G401.6 (cell line): ENCODE measurements at regions not wholly inside any gene's neighbourhood (a gene's known extent, or its start where the extent isn't known, plus 50 kb on each side); places are given as distances from the start of the nearest gene placed in this dataset.

ENCODE experiments used
- FAIRE-seq: peaks from 2 replicates; lab custom pipeline; 2012; peaks lifted over from hg19 to GRCh38; lab: Jason Lieb, UNC

GRCh38 chr6:92043777-92044176 lies 1375.6 kb downstream of the EPHA7 start:
- FAIRE-seq, result no peak

DNA sequence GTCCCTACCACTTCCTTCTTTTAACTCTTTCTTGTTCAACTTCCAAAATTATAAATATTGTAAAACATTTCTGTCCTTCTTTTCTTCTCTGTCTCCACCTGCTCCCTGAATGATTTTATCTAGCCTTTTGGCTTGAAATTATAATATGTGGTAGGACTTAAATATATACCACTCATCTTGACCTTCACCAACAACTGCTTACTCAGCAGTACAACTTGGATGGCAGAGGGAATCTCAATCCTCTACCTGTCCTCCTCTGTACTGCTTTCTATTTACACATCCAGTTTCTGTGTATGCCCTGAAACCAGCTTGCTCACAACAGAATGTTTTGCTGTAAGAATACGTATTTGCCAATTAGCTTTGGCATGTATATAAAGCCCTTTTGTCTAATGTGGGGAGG lies 1392.5 kb downstream of the EPHA7 start:
- FAIRE-seq, result no peak

DNA sequence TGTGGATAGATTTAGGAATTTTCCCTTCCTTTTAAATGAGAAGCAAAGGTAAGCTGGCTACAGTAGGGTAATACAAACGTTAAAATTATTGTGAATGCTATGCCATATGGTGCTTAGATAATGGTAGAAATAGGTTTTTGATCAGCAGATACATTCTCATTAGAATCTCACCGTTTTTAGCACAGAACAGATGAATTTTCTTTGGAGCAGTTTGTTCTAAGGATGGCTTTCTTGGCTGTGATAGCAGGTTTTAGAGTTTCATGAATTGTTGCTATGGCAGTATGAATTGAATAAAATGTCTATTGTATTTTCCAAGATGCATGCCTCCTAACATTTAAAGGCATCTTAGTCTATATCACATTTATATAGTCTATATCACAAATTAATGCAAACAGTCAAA lies 1394.5 kb downstream of the EPHA7 start:
- no peak for FAIRE-seq

DNA sequence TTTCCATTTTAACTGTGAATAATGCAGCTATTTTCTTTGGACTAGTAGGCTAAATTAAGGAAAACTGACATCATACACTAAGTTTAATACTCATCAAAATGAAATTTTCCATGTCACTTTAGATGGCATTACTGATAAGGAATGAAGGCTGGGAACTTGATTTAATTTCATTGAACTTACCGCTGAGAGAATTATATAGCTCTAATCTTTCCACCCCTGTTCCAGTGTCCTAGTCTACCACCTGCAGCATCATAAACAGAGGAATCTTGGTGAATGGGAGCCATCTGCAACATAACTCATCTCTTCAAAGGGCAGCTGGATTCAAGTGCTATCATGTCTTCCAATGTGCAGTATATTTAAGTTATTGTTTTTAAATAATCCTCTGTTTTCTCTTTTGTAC lies 1395.2 kb downstream of the EPHA7 start:
- no peak for FAIRE-seq

DNA sequence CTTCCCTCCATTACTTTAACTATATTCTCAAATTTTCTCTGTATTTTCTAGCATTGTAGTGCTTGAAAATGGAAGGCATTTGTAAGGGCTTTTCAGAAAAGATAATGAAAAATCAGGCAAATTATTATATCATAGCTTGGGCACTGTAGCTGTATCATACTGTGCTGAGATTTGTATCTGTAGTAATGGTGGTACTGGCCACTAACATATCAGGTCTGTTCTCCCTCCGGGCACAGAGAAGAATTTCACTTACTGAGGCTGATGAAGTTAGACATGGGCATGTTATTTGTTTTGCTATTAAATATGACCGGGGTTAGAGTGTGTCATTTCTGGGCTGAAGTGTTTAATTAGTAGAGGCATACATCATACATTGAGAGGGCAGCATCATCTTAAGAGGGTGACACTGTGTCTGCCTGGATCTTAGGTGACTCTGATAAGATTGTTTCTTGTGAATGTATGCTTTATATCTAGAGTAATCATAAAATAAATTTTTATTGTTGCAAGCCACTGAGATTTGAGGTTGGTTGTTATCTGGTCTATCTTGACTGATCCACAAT lies 1395.9 kb downstream of the EPHA7 start:
- FAIRE-seq, result no peak

DNA sequence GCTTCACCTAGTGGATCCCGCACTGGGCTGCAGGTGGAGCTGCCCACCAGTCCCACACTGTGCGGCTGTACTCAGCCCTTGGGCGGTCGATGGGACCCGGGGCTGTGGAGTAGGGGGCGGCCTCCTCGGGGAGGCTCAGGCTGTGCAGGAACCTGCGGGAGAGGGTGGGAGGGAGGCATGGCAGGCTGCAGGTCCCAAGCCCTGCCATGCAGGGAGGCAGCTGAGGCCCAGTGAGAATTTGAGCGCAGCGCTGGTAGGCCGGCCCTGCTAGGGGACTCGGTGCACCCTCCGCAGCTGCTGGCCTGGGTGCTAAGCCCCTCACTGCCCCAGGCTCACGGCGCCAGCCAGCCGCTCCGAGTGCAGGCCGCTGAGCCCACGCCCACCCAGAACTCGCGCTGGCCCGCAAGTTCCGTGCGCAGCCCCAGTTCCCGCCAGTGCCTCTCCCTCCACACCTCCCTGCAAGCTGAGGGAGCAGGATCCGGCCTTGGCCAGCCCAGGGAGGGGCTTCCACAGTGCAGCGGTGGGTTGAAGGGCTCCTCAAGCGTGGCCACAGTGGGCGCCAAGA lies 1407.6 kb downstream of the EPHA7 start:
- FAIRE-seq, result no peak

- FAIRE-seq, result no peak
Measured at GRCh38 chr6:92008757-92009502, 1410.4 kb downstream of the EPHA7 start.

DNA sequence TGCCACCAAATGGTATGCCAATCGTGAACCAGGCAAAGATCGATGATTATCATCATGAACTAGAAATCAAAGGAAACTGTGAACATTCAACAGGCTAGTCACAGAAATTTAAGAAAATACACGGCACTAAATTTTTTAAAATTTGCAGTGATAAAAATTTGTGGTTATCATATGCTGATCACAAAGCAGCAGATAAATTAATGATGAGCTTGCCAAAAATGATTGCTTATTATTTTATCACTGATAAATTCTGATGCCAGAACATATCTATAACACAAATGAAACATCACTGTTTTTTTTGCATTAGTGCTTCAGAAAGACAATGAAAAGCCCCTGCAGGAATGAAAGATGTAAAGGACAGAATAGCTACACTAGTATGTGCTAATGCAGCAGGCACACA lies 1413.2 kb upstream of the MAP3K7 start:
- no peak for FAIRE-seq

GRCh38 chr6:91994787-91995186 lies 1407.9 kb upstream of the MAP3K7 start:
- no peak for FAIRE-seq

DNA sequence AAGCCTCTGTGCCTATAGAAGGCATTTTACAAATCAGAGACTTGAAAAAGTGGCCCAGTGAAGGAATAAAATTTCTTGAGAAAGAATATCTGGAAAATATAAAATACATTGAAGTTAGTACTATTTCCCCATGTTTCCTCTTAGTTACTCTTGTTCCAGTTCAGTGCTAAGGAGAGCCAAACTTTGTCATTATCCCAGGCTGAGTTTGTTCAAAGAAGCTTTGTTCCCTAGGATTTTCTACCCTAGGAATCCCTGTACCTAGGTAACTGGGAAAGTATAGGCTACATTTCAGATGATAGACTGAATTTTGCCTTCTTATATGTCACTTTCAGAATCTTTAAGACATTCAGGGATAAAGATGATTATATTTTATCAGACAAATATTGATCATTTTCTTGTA lies 1395.7 kb upstream of the MAP3K7 start:
- FAIRE-seq, result no peak

DNA sequence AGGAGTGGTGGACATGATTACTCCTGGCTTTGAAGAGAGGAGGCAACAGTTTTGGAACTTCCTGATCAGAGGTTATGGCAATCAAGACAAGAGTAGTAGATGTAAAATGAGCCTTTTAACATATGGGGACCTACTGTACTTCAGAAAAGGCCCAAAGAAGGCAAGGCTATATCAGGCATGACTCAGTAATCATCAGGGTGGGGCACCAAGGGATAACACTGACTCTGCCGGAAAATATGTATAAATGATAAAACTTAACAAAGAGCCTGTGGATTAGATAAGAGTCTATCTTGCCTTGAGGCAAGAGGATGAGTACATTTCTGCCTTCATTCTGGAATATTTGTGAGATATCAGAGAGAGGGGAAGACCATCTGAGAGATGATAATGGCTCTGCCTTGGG lies 1389.9 kb upstream of the MAP3K7 start:
- no peak for FAIRE-seq

GRCh38 chr6:91970700-91971099 lies 1383.8 kb upstream of the MAP3K7 start:
- FAIRE-seq, result no peak

- FAIRE-seq, result no peak
Measured at GRCh38 chr6:91965872-91966271, 1379.0 kb upstream of the MAP3K7 start.

GRCh38 chr6:91961671-91962070 lies 1374.8 kb upstream of the MAP3K7 start:
- FAIRE-seq, result no peak

DNA sequence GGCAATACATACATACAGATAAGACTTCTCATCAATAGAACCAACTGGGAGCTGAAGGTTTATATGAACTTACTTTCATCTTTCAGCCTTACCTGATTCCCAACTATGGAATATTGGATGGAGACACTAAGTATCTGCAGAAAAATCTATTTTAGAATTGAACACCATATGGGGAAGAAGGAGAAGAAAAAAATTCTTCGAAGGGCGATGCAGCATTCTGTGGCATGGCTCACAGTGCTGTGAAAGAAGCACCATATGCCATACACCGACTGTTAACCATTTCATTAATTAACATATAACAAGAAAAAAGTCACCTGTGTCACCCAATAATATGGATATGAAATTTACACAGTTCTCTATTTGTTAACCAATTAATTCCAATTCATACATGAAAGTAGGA lies 1374.4 kb upstream of the MAP3K7 start:
- no peak for FAIRE-seq

DNA sequence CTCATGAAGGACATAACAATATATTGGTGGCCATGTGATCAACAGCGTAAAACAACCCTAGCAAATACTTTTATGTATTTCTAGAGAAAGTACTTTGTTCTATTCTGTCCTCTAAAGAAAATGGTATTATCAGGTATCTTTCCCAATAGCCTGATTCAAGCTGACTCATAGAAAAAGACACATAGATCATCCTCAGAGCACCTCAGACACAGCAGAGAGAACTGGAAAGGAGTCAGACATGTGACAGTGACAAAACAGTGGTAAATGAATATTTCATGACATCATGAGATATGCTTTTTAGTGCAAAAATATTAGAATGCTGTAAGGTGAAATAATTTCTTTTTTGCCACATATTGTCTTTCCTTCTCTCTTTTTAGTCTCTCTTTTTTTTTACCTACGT lies 1355.0 kb upstream of the MAP3K7 start:
- FAIRE-seq, result no peak

- no peak for FAIRE-seq
Measured at GRCh38 chr6:91940801-91941200, 1353.9 kb upstream of the MAP3K7 start.

DNA sequence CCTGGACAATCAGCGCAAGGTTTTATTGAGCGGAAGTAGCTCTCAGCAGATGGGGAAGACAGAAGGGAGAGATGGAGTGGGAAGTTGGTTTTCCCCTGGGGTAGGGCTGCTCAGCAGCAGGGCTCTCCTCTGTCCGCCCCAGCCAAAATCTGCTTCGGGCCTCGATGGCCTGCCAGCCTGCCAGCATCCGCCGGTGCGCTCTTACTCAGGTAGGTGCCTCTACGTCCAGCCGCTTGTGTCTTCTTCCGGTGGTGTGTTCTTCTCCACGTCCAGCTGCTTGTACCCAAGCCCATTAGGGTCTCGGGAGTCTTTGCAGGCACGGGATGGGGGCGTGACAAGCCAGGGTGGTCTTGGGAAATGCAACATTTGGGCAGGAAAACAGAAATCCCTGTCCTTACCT lies 1340.0 kb upstream of the MAP3K7 start:
- FAIRE-seq, result no peak

DNA sequence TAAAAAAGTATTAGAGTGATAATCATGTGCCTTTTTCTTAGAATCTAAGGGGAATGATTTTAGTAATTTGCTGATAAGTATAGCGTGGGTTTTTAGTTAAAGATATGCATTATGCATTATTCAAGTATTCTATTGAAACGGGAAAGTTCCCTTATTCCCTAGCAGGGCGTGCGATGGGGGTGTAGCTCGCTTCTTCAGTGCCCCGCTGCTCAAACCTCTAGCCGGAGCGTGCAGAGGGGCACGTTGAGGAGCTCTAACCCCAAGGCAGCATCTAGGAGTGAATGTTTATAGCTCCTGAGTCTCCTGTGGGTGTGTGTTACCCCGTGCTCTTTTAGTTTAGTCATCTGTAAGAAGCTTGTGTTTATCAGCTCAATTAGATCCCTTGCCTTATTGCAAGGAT lies 1339.5 kb upstream of the MAP3K7 start:
- FAIRE-seq, result no peak

DNA sequence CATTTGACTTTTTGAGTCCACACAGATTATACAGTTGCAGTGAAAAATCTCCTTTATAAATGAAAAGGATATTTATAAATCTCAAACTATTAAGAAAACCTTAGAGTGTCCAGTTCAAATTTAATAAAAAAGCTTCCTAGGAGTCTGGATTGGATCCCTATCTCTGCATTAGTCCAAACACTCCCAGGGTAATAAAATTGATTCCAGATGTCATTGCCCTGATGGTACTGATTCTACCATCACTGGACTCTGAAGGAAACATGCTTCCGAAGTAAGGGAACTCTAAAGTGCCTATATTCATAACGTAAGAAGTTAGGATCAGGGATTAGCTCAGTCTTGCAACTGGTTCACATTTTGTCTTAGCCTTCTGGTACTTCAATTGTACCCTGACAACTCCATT lies 1325.1 kb upstream of the MAP3K7 start:
- no peak for FAIRE-seq

DNA sequence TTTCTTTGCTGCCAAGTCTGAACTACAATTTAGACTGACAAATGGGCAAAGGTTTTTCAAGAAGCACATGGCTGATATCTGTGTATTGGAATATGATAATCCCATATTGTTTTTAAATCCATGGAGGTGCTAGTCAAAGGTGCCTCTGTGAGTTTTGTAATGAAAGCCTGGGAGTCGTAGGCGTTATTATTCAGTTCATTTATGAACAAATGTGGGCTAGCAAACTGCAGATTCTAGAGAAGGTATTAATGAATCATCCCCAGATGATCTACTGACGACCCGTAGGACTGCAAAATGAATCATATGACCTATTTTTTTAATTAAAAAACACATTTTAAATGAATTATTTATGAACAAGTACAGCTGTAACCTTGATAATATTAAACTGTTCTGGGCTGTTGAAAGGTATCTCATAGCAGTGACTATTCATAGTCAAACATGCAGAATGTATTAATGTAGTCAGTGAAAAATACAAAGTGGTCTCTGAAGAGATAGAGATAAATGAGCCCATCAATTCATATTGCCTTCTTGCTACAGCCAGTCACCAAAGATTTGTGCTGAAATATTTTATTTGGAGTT lies 1317.8 kb upstream of the MAP3K7 start:
- no peak for FAIRE-seq

DNA sequence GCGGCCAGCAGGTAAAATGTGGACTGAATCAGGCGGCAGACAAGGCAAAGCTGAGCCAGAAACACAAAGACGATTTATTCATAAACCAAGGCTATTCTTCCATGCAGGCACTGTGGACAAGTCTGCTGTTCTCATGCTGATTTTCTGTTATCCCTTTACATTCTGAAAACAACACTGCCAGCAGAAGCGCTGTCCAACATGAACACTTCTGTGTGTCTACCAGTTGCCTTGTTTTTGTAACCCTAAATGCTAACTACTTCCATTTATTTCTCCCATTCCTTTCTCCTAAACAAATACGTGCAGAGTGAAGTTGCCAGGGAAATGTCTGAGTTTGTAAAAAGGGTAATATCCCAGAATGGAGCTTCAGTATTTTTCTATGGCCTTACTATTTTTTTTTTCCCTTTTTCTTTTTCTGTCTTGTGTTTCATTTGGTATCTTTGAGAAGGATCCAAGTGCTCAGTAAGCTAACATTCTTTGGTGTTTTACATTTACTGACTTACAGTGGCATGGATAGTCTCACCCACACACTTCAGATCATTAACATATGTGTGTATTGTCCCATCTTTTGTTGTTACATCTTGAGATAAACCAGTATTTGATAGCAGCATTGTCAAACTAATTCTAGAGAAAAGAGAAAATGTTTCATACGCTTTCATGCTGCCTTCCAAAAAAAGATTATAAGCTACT lies 1308.9 kb upstream of the MAP3K7 start:
- FAIRE-seq, result no peak

DNA sequence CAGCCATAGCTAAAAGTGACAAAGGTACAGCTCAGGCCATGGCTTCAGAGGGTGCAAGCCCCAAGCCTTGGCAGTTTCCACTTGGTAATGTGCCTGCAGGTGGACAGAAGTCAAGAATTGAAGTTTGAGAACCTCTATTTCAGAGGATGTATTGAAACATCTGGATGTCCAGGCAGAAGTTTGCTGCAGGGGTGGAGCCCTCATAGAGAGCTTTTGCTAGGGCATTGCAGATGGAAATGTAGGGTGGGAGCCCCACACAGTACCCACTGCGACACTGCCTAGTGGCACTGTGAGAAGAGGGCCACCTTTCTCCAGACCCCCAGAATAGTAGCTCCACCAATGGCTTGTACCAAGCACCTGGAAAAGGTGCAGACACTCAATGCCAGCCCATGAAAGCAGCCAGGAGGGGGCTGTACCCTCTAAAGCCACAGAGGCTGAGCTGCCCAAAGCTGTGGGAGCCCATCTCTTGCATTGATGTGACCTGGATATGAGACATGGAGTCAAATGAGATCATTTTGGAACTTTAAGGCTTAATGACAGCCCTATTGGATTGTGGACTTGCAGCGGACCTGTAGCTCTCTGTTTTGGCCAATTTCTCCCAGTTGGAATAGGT lies 1299.4 kb upstream of the MAP3K7 start:
- FAIRE-seq, result no peak
